ENCODE measurements at regions not wholly inside any gene's neighbourhood (a gene's known extent, or its start where the extent isn't known, plus 50 kb on each side); places are given as distances from the start of the nearest gene placed in this dataset.

DNA sequence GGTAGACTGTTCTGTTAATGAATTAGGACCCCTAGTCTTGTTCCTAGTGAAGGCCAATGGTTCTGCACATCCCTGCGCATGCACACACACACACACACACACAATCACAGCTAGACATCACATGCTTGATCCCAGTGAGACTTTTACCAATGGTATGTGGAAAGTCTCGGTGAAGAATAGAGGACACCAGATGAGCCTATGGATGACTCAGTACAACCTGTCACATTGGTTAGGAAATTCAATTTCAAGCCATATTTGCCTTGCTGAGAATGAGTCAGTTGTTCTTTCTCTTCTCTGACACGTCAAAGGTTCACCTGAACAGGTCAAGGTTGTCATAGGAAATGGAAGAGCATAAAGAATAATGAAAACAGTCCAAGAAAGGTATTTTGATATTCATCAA, 122.0 kb downstream of the SLC17A6 start:
- Mint-ChIP-seq H3K36me3 (ENCODE audit: low read depth) (no peaks in the 10 kb centered on the region), H3K9me3 (no peaks in the 10 kb centered on the region), H3K27ac (no peak overlapping the region), H3K27me3 (ENCODE audit: insufficient read depth) (no peaks in the 10 kb centered on the region), H3K4me3 (no peak overlapping the region), H3K4me1 (no peaks in the 10 kb centered on the region)
- TF ChIP-seq, protein P1, sequence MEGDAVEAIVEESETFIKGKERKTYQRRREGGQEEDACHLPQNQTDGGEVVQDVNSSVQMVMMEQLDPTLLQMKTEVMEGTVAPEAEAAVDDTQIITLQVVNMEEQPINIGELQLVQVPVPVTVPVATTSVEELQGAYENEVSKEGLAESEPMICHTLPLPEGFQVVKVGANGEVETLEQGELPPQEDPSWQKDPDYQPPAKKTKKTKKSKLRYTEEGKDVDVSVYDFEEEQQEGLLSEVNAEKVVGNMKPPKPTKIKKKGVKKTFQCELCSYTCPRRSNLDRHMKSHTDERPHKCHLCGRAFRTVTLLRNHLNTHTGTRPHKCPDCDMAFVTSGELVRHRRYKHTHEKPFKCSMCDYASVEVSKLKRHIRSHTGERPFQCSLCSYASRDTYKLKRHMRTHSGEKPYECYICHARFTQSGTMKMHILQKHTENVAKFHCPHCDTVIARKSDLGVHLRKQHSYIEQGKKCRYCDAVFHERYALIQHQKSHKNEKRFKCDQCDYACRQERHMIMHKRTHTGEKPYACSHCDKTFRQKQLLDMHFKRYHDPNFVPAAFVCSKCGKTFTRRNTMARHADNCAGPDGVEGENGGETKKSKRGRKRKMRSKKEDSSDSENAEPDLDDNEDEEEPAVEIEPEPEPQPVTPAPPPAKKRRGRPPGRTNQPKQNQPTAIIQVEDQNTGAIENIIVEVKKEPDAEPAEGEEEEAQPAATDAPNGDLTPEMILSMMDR (conservative IDR thresholded peaks at IDR 0.05), result no peak
- WGBS, 2 experiments (ENCODE audit: insufficient coverage in 1 of 2, insufficient read length in 1 of 2), result 94 to 100% methylated on average over 1 to 3 of the region's 3 CpGs
- no peak overlapping the region for H3K9ac ChIP-seq (ENCODE audit: extremely low read depth, low read length, poor library complexity, severe bottlenecking)
- H3K27me3 ChIP-seq (ENCODE audit: control insufficient read depth, insufficient read depth, low read length, poor library complexity, severe bottlenecking), result no peaks in the 10 kb centered on the region
- DNase-seq, result no peak
- no peaks in the 10 kb centered on the region for H3K9me3 ChIP-seq (ENCODE audit: control insufficient read depth, low read length)
- no peak overlapping the region for H3K27ac ChIP-seq (ENCODE audit: low read depth, low read length)
- no peaks in the 10 kb centered on the region for H3K36me3 ChIP-seq (ENCODE audit: control insufficient read depth, insufficient read depth, low read length)
- H3K4me1 ChIP-seq (ENCODE audit: control insufficient read depth, insufficient read depth, low read length), result no peaks in the 10 kb centered on the region
- H3K4me3 ChIP-seq (ENCODE audit: low read length), result no peak overlapping the region

DNA sequence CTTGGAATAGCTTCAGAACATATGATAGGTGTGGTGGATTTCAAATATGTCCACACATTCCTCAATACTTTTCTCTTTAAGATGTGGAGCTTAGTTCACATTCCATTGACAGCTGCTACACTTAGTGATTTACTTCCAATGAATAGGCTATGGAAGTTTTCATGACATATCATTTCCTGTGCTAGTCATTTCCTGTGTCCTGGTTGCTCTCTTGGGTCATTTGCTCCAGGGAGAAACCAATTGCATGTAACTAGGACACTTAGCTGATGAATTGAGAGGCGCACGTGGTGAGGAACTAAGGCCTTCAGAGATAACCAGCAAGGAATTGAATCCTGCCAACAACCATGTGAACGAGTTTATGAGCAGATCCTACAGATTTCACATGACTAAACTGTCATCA, 120.9 kb downstream of the SLC17A6 start:
- Mint-ChIP-seq H3K4me1 (no peaks in the 10 kb centered on the region), H3K4me3 (no peak overlapping the region)
- 89% methylated on average over 3 of the region's 3 CpGs; no CpG with 5 or more reads in 1 of the 2 experiments for WGBS, 2 experiments (ENCODE audit: insufficient coverage in 1 of 2, insufficient read length in 1 of 2)

DNA sequence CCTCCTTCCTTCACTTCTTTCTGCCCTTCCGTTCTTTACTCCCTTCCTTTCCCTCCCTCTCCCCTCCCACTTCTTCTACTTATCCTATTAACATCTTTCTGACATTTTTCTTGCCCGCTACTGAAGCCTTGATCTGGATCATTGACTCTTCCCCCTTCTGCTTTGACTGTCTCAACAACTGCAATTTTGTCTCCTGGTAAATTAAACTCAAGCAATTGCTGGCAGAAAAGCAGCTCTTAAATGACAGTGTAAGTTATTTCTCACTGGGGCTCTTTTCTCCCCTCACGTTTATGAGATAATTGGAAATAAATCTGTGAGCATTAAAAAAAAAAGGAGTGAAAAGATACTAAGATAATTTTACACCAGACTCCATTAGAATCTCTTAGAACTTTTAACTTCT, 120.0 kb downstream of the SLC17A6 start:
- Histone ChIP-seq H3K9ac (ENCODE audit: extremely low read depth, low read length, poor library complexity, severe bottlenecking) (no peak overlapping the region), H3K9me3 (ENCODE audit: control insufficient read depth, low read length) (no peaks in the 10 kb centered on the region), H3K4me3 (ENCODE audit: low read length) (no peak overlapping the region), H3K27me3 (ENCODE audit: control insufficient read depth, insufficient read depth, low read length, poor library complexity, severe bottlenecking) (no peaks in the 10 kb centered on the region), H3K27ac (ENCODE audit: low read depth, low read length) (no peak overlapping the region), H3K4me1 (ENCODE audit: control insufficient read depth, insufficient read depth, low read length) (no peaks in the 10 kb centered on the region), H3K36me3 (ENCODE audit: control insufficient read depth, insufficient read depth, low read length) (no peaks in the 10 kb centered on the region)
- 77 to 84% methylated on average over 2 to 3 of the region's 3 CpGs for WGBS, 2 experiments (ENCODE audit: insufficient coverage in 1 of 2, insufficient read length in 1 of 2)
- TF ChIP-seq, protein P1 (conservative IDR thresholded peaks at IDR 0.05), result no peak
- Mint-ChIP-seq H3K27ac (no peak overlapping the region), H3K4me3 (no peak overlapping the region), H3K36me3 (ENCODE audit: low read depth) (no peaks in the 10 kb centered on the region), H3K9me3 (no peaks in the 10 kb centered on the region), H3K4me1 (no peaks in the 10 kb centered on the region), H3K27me3 (ENCODE audit: insufficient read depth) (no peaks in the 10 kb centered on the region)
- no peak for DNase-seq

More for the DNA sequence above, 120.9 kb downstream of the SLC17A6 start:
- Histone ChIP-seq H3K4me3 (ENCODE audit: low read length) (no peak overlapping the region), H3K27me3 (ENCODE audit: control insufficient read depth, insufficient read depth, low read length, poor library complexity, severe bottlenecking) (no peaks in the 10 kb centered on the region), H3K36me3 (ENCODE audit: control insufficient read depth, insufficient read depth, low read length) (no peaks in the 10 kb centered on the region), H3K4me1 (ENCODE audit: control insufficient read depth, insufficient read depth, low read length) (no peaks in the 10 kb centered on the region), H3K9ac (ENCODE audit: extremely low read depth, low read length, poor library complexity, severe bottlenecking) (no peak overlapping the region), H3K9me3 (ENCODE audit: control insufficient read depth, low read length) (no peaks in the 10 kb centered on the region), H3K27ac (ENCODE audit: low read depth, low read length) (no peak overlapping the region)
- no peak overlapping the region for H3K27ac Mint-ChIP-seq
- no peaks in the 10 kb centered on the region for H3K36me3 Mint-ChIP-seq (ENCODE audit: low read depth)
- TF ChIP-seq, protein P1 (conservative IDR thresholded peaks at IDR 0.05), result no peak
- no peaks in the 10 kb centered on the region for H3K9me3 Mint-ChIP-seq
- H3K27me3 Mint-ChIP-seq (ENCODE audit: insufficient read depth), result no peaks in the 10 kb centered on the region
- no peak for DNase-seq
